Naive thymus-derived CD8-positive, alpha-beta T cell (primary cell): ENCODE measurements at regions not wholly inside any gene's neighbourhood (a gene's known extent, or its start where the extent isn't known, plus 50 kb on each side); places are given as distances from the start of the nearest gene placed in this dataset.

Experiments
- ATAC-seq, 2 donors: fragments of 150-1000 bp; cut with Tn5 transposase in 1 of 2; sonication (Bioruptor Pico), chemical (Tn5 transposase) in 1 of 2; 1 replicate in 1 of 2; 2 replicates in 1 of 2; pipeline ENCODE4 v1.10.0; 2021; ENCODE audit warnings: mild to moderate bottlenecking in 2 of 2, moderate library complexity in 2 of 2
- POLR2A ChIA-PET: fragments of 350-600 bp; sonication (Branson Sonifier 250); formaldehyde crosslinking; loops from one replicate; lab custom pipeline; 2021; ENCODE audit warnings: antibody characterized with exemption; lab: Charles Lee
- DNase-seq, 10 donors: peaks; one replicate each; pipeline versions ENCODE4 v3.0.0 to v3.0.0-alpha.2; 2020 to 2022
- H3K27ac Mint-ChIP-seq, 10 donors: one replicate each; pipeline ENCODE4 v1.8.0; 2020 to 2022; ENCODE audit warnings: mild to moderate bottlenecking in 10 of 10, mixed read lengths in 10 of 10, moderate library complexity in 4 of 10, inconsistent platforms in 1 of 10
- H3K27me3 Mint-ChIP-seq, 5 donors: one replicate each; pipeline ENCODE4 v1.8.0; 2021 to 2022; ENCODE audit warnings: mixed read lengths in 5 of 5
- H3K36me3 Mint-ChIP-seq, 3 donors: one replicate each; pipeline ENCODE4 v1.8.0; 2020 to 2022; ENCODE audit warnings: mixed read lengths in 3 of 3, mild to moderate bottlenecking in 2 of 3, inconsistent platforms in 1 of 3
- H3K4me1 Mint-ChIP-seq, 4 donors: one replicate each; pipeline ENCODE4 v1.8.0; 2021 to 2022; ENCODE audit warnings: mixed read lengths in 4 of 4
- H3K4me3 Mint-ChIP-seq, 10 donors: one replicate each; pipeline ENCODE4 v1.8.0; 2020 to 2022; ENCODE audit warnings: mild to moderate bottlenecking in 10 of 10, mixed read lengths in 10 of 10, moderate library complexity in 6 of 10, inconsistent platforms in 1 of 10
- H3K9me3 Mint-ChIP-seq, 9 donors: one replicate each; pipeline ENCODE4 v1.8.0; 2020 to 2022; ENCODE audit warnings: mixed read lengths in 9 of 9, mild to moderate bottlenecking in 3 of 9, inconsistent platforms in 1 of 9, moderate library complexity in 1 of 9

DNA sequence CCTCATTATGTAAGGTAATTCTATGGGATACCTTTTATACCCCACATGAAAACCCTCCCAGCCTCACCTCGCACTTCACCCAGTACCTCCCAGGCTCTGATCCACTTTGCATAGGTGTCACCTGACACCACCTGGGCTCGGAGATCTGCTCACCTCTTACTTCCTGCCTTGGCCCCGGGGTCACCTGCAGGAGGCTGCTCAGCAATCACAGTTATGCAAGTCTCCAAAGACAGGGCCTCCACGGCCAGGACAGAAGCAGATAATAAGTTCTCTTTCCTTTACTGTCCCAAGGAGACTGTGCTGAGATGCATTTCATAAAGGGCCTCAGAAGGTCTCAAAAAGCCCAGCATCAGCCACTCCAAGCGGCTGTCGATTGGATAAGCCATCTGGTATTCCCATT is 112.4 kb upstream of the PPP2R2D start:
- Mint-ChIP-seq H3K27me3 (peaks cover 4 to 39% (median 5%) of the 10 kb centered on the region in 5 donors), H3K27ac (peak overlapping the region in 1 of 10 donors; percentile 44)

DNA sequence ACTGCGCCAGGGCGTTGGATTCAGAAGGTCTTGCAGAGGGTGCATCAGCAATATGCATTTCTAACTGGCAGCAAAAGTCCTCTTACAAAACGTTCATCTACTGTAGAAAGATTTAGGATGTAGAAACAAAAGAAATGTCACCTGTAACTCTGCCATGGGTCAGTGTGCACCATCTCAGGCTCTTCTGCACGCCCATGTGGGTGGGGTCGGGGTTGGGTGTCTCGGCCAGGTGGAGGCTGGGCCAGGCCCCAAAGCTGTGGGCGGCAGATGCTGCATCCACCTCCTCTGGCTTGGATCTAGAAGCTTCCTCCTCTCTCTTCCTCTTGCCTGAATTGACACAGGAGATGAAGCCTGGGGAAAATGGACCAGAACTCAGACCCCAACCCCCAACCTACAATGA is 111.3 kb upstream of the PPP2R2D start:
- peaks cover 0 to 3% (median 1%) of the 10 kb centered on the region in 4 donors for H3K4me1 Mint-ChIP-seq
- no peak overlapping the region for H3K27ac Mint-ChIP-seq
- H3K4me3 Mint-ChIP-seq: no peak overlapping the region
- H3K9me3 Mint-ChIP-seq: peaks cover 0 to 2% (median 0%) of the 10 kb centered on the region in 9 donors
- ATAC-seq (no peak), DNase-seq (no peak)
- no peaks in the 10 kb centered on the region for H3K36me3 Mint-ChIP-seq
- POLR2A ChIA-PET: no interaction called here
- peaks cover 5 to 38% (median 8%) of the 10 kb centered on the region in 5 donors for H3K27me3 Mint-ChIP-seq

More for the DNA sequence above, 112.4 kb upstream of the PPP2R2D start:
- no peak for DNase-seq
- peaks cover 0 to 2% (median 0%) of the 10 kb centered on the region in 9 donors for H3K9me3 Mint-ChIP-seq
- peaks cover 0 to 3% (median 1%) of the 10 kb centered on the region in 4 donors for H3K4me1 Mint-ChIP-seq
- H3K36me3 Mint-ChIP-seq: no peaks in the 10 kb centered on the region
- ATAC-seq: no peak
- no peak overlapping the region for H3K4me3 Mint-ChIP-seq
- POLR2A ChIA-PET: no interaction called here

DNA sequence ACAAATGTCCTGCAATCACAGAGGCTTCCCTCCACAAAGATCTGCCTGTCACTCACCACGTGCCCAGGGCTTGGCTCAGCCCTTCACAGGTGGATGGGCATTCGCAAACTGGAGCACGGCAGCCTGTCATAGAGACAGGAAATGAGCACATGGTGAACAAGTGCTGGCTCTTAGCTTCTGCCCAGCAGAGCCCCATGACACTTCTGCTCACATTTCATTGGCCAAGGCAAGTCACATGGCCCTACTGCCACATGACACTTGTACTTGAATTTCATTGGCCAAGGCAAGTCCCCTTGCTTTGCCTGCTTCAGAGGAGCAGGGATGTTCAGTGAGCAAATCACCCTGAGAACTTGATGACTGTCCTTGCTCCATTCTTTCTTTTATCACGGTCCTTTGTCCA is 110.8 kb upstream of the PPP2R2D start:
- DNase-seq: peak in 1 of 10 donors; percentile 40
- no peak overlapping the region for H3K4me3 Mint-ChIP-seq
- ATAC-seq: no peak

DNA sequence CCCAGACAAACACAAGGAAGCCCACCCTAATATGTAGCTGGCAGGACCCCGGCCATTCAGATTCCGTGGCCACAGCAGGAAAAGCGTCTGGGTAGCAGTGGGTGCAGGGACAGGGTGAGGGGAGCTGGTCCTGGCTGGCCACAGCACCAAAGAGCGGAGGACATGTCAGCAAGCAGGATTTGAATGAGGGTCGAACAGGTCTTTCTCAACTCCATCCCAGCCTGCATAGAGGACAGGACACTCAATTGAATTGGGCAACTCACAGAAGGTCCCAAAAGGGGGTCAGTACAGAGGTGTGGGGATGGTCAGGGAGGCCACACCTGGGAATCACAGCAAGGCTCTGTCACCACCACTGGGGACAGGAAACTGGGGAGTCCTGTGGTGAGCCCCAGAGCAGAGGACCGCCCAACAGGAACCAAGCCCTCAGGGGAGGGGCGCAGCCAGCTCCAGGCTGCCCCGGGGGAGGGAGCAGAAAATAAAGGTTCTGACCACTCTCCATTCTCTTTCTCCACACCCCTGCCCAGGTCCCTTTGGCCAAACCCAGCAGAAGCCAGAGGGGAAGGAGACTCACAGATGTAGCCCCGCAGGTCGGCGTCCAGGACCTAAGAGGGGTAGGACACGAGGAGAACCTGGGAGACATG is 108.7 kb upstream of the PPP2R2D start:
- POLR2A ChIA-PET: no interaction called here
- peaks cover 0 to 2% (median 0%) of the 10 kb centered on the region in 4 donors for H3K4me1 Mint-ChIP-seq
- DNase-seq (peak in 1 of 10 donors; percentile 48), ATAC-seq (no peak)
- no peak overlapping the region for H3K4me3 Mint-ChIP-seq
- H3K27ac Mint-ChIP-seq: peak overlapping the region in 1 of 10 donors; percentile 80
- H3K27me3 Mint-ChIP-seq: peaks cover 5 to 42% (median 16%) of the 10 kb centered on the region in 5 donors
- H3K9me3 Mint-ChIP-seq: peaks cover 0 to 18% (median 6%) of the 10 kb centered on the region in 9 donors
- H3K36me3 Mint-ChIP-seq: peaks cover 0 to 8% (median 0%) of the 10 kb centered on the region in 3 donors

More for the DNA sequence above, 110.8 kb upstream of the PPP2R2D start:
- Mint-ChIP-seq H3K9me3 (peaks cover 0 to 4% (median 0%) of the 10 kb centered on the region in 9 donors), H3K4me1 (peaks cover 0 to 3% (median 1%) of the 10 kb centered on the region in 4 donors), H3K36me3 (no peaks in the 10 kb centered on the region), H3K27me3 (peaks cover 5 to 35% (median 10%) of the 10 kb centered on the region in 5 donors), H3K27ac (no peak overlapping the region)
- POLR2A ChIA-PET: no interaction called here

DNA sequence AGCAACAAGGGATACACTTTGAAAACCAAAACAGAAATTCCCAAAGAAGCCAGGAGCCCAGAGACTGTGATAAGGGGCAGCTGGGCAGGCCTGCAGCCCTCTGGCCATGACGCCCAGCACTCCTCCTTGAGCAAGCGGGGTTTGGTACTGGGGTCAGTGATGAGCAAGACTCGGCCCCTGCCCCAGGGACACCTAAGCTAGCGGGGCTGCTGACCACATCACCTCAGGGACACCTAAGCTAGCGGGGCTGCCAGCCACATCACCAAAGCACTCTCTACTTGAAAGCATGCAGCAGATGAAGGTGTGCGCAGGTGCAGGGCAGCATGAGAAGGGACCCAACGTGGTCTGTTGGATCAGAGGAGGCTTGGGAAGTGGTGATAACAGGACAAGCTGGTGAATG is 108.0 kb upstream of the PPP2R2D start:
- H3K9me3 Mint-ChIP-seq: peaks cover 0 to 25% (median 7%) of the 10 kb centered on the region in 9 donors
- no peak overlapping the region for H3K27ac Mint-ChIP-seq
- H3K36me3 Mint-ChIP-seq: peaks cover 0 to 11% (median 0%) of the 10 kb centered on the region in 3 donors
- POLR2A ChIA-PET: no interaction called here
- peaks cover 5 to 44% (median 16%) of the 10 kb centered on the region in 5 donors for H3K27me3 Mint-ChIP-seq
- ATAC-seq (no peak), DNase-seq (no peak)
- no peak overlapping the region for H3K4me3 Mint-ChIP-seq
- H3K4me1 Mint-ChIP-seq: peaks cover 0 to 2% (median 0%) of the 10 kb centered on the region in 4 donors

DNA sequence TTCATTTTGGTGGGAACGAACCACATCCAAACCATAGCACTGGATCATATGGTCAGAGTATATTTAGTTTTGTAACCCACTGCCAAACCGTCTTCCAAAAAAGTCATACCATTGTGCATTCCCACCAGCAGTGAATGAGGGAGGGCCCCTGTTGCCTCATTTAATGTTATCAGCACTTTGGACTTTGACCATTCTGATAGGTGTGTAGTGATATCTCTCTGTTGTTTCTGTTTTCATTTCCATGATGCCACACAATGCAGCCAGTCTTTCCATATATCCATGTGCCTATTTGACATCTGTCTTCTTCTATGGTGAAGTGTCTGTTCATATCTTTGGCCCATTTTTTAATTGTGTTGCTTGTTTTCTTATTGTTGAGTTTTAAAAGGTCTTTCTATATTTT is 105.0 kb upstream of the PPP2R2D start:
- POLR2A ChIA-PET: no interaction called here
- no peak overlapping the region for H3K4me3 Mint-ChIP-seq
- H3K27ac Mint-ChIP-seq: no peak overlapping the region
- peaks cover 10 to 54% (median 31%) of the 10 kb centered on the region in 9 donors for H3K9me3 Mint-ChIP-seq
- no peaks in the 10 kb centered on the region for H3K4me1 Mint-ChIP-seq
- H3K36me3 Mint-ChIP-seq: peaks cover 0 to 34% (median 5%) of the 10 kb centered on the region in 3 donors
- no peak for ATAC-seq
- H3K27me3 Mint-ChIP-seq: peaks cover 3 to 43% (median 19%) of the 10 kb centered on the region in 5 donors
- DNase-seq: no peak

DNA sequence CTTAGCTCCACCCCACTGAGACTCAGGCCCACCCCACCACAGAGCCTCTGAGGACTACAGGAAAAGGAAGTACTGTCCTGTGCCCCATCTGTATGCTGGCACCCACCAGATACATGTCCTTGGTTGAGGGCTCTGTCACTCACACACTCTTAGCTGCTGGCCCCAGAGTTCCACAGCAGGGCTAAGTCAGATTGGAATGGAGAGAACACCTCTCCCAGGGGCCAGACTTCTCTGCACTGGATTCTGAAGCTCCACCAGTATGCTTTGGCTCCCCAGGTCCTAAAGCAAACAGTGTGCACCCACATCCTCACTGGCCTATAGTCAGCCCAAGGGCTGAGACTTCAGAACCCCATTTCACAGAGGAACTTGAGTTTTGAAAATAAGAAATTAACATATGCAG is 103.2 kb upstream of the PPP2R2D start:
- H3K4me1 Mint-ChIP-seq: no peaks in the 10 kb centered on the region
- H3K4me3 Mint-ChIP-seq: no peak overlapping the region
- ATAC-seq (no peak), DNase-seq (no peak)
- H3K9me3 Mint-ChIP-seq: peaks cover 11 to 54% (median 33%) of the 10 kb centered on the region in 9 donors
- peaks cover 0 to 35% (median 5%) of the 10 kb centered on the region in 3 donors for H3K36me3 Mint-ChIP-seq
- POLR2A ChIA-PET: no interaction called here
- H3K27ac Mint-ChIP-seq: no peak overlapping the region
- peaks cover 0 to 32% (median 16%) of the 10 kb centered on the region in 5 donors for H3K27me3 Mint-ChIP-seq

DNA sequence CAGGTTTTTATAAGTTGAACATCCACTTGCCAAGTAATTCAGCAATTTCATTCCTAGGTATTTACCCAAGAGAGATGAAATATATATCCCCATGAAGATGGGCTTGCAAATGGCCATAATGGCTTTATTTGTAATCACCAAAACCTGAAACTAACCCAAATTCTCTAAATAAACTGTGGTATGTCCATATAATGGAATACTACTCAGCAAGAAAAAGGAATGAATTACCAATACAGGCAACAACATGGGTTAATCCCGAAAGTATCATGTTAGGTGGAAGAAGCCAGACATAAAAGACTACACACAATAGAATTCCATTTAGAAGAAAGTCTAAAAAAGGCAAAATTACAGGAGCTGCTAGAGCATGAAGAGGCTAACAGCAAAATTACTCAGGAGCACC is 101.4 kb upstream of the PPP2R2D start:
- DNase-seq: no peak
- Mint-ChIP-seq H3K27me3 (peaks cover 0 to 30% (median 13%) of the 10 kb centered on the region in 5 donors), H3K4me1 (no peaks in the 10 kb centered on the region), H3K9me3 (peaks cover 11 to 54% (median 33%) of the 10 kb centered on the region in 9 donors), H3K27ac (no peak overlapping the region), H3K36me3 (peaks cover 0 to 35% (median 5%) of the 10 kb centered on the region in 3 donors), H3K4me3 (no peak overlapping the region)
- POLR2A ChIA-PET: no interaction called here
- ATAC-seq: no peak

DNA sequence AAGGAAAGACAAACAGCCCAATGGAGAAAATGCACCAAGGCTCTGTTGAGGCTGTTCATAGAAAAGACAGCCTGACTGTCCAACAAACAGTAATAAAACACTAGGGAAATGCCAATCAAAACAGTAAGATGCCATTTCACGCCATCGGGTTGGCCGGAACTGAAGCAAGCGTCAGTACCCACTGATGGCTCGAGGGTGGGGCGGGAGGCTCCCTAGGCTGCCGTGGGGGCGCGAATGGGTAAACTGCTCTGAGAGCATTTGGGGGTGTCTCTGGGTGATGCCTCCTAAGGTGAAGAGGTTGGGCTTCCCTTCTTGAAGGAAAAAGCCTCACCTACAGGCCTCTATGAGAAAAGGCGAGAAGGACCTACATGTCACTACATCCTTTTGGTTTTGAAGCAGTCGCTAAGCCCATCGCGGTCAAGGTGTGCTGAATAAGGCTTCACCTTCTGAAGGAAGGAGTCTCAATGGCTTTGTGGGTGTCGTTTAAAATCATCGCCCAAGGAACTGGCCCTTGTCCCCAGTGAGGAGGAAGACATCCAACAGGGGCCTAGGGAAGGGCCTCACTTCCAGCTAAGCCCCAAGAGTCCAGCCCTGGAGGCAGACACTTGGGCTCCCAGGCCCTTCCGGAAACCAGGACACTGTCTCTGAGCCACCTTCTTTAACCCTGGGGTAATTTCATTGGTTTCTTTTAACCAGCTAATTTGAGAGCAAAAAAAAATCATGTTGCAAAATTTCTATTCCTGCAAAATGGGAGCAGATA is 98.5 kb upstream of the PPP2R2D start:
- POLR2A ChIA-PET: no interaction called here
- H3K27me3 Mint-ChIP-seq: peaks cover 2 to 13% (median 8%) of the 10 kb centered on the region in 5 donors
- peaks cover 0 to 3% (median 0%) of the 10 kb centered on the region in 4 donors for H3K4me1 Mint-ChIP-seq
- H3K36me3 Mint-ChIP-seq: peaks cover 0 to 26% (median 5%) of the 10 kb centered on the region in 3 donors
- DNase-seq: no peak
- ATAC-seq: no peak
- peaks cover 9 to 34% (median 25%) of the 10 kb centered on the region in 9 donors for H3K9me3 Mint-ChIP-seq
- H3K27ac Mint-ChIP-seq: no peak overlapping the region
- no peak overlapping the region for H3K4me3 Mint-ChIP-seq

DNA sequence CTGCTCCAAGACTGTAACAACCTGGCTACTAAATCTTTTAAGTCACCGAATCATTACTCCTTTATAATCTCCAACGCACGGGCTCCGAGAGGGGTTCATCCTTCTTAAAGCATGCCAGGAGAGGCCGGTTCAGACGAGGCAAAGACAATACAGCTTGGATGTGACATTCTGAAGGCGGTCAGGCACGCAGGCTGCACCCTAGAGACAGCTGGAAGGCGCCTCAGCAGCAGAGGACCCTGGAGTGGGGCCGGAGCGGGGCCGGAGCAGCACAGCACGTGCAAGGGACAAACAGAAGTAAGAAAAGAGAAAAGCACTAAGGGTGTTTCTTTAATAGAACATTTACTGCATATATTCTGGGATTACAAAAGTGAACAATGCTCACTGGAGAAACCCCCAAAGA is 97.8 kb upstream of the PPP2R2D start:
- no peak overlapping the region for H3K4me3 Mint-ChIP-seq
- H3K27ac Mint-ChIP-seq: no peak overlapping the region
- H3K9me3 Mint-ChIP-seq: peaks cover 9 to 27% (median 20%) of the 10 kb centered on the region in 9 donors
- ATAC-seq (no peak), DNase-seq (no peak)
- peaks cover 0 to 3% (median 0%) of the 10 kb centered on the region in 4 donors for H3K4me1 Mint-ChIP-seq
- H3K36me3 Mint-ChIP-seq: peaks cover 0 to 23% (median 5%) of the 10 kb centered on the region in 3 donors
- POLR2A ChIA-PET: no interaction called here
- H3K27me3 Mint-ChIP-seq: peaks cover 2 to 12% (median 8%) of the 10 kb centered on the region in 5 donors

DNA sequence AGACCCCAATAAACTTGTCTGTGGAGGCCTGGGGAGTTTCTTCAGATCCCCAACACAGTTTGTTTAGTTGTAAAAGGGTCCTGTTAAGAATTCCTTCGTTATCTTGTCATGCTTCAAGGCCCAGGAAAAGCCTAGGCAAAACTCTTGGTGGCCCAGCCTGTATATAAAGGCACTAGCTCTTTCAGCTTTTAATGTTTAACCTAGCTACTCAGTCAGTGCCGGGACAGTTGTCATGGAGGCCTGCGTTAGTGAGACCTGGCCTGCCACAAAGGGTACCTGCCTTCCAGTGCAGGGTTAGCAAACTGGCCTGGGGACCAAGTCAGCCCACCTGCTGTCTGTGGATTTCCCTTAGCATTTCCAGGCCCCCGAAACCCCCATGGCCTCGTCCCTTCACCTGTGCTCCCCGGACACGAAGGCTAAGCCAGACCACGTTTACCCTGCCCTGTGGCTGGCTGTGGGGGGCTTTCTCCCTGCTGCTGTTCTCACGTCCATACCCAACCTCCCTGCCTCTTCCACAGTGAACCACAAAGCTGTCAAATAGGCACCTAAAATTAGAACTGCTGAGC is 96.9 kb upstream of the PPP2R2D start:
- ATAC-seq (no peak), DNase-seq (no peak)
- H3K27me3 Mint-ChIP-seq: peaks cover 0 to 13% (median 5%) of the 10 kb centered on the region in 5 donors
- peaks cover 0 to 3% (median 0%) of the 10 kb centered on the region in 4 donors for H3K4me1 Mint-ChIP-seq
- peaks cover 5 to 18% (median 14%) of the 10 kb centered on the region in 9 donors for H3K9me3 Mint-ChIP-seq
- peak overlapping the region in 1 of 10 donors; percentile 63 for H3K27ac Mint-ChIP-seq
- POLR2A ChIA-PET: no interaction called here
- peaks cover 0 to 16% (median 5%) of the 10 kb centered on the region in 3 donors for H3K36me3 Mint-ChIP-seq
- no peak overlapping the region for H3K4me3 Mint-ChIP-seq

DNA sequence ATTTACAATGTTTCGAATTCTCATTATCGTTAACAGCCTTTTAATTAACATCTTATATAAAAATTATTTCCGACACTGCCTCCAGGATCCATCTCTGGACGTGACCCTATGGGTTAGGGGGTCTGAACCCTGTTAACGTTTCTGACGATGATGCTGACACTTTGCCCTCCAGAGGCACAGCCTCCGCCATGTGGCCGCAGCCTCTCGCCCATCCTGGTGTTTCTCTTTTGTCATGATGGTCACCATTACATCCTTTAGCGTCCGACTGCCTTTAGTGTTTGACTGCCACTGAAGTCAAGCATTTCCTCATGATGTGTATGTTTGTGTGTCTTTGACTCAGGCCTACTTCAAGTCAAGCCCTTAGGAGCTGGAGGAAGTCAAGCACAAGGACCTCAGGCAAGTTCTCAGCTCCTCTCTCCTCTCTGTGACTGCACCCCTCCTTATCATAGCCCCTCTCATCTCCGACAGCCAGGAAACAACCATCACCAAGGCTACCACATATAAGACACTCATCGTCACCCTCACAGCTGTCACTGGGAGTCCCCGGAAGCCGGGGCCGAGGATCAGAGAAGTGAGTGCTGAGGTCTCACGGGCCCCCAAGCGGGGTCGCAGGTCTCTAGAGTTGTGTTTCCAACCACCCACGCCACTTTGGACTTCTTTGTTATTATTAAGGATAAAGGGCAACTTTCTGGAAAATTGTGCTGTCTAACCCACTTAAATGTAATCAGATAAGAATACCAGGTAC is 96.1 kb upstream of the PPP2R2D start:
- peaks cover 5 to 11% (median 9%) of the 10 kb centered on the region in 9 donors for H3K9me3 Mint-ChIP-seq
- no peak overlapping the region for H3K4me3 Mint-ChIP-seq
- peaks cover 0 to 9% (median 5%) of the 10 kb centered on the region in 3 donors for H3K36me3 Mint-ChIP-seq
- peak in 3 of 10 donors; percentile 3 to 13 (median 9) for DNase-seq
- H3K4me1 Mint-ChIP-seq: peaks cover 0 to 3% (median 0%) of the 10 kb centered on the region in 4 donors
- peaks cover 0 to 18% (median 9%) of the 10 kb centered on the region in 5 donors for H3K27me3 Mint-ChIP-seq
- ATAC-seq: peak in 1 of 2 donors; percentile 67
- H3K27ac Mint-ChIP-seq: peak overlapping the region in 1 of 10 donors; percentile 26
- POLR2A ChIA-PET: no interaction called here
